Pancreas (tissue), 10 donors: ENCODE measurements at regions not wholly inside any gene's neighbourhood (a gene's known extent, or its start where the extent isn't known, plus 50 kb on each side); places are given as distances from the start of the nearest gene placed in this dataset.

Experiments used
- ATAC-seq, 4 donors: fragments of 200-7000 bp; cut with Tn5 transposase; one replicate each; pipeline versions ENCODE4 v1.8.0 to v1.9.1; 2020; ENCODE audit warnings: mild to moderate bottlenecking in 4 of 4, moderate library complexity in 4 of 4
- DNase-seq, 6 donors: peaks; one replicate each; pipeline ENCODE4 v3.0.0-alpha.2; 2020
- FAIRE-seq: peaks from 2 replicates; lab custom pipeline; 2012; peaks lifted over from hg19 to GRCh38; lab: Jason Lieb, UNC
- H3K27ac ChIP-seq, 4 donors: fragments of 200-600 bp; sonication (generic); 1 replicate in 3 of 4; 2 replicates in 1 of 4; pipeline versions ENCODE4 v1.5.0 to v1.8.0; 2020
- H3K27me3 ChIP-seq, 4 donors: fragments of 200-600 bp; one replicate each; pipeline ENCODE4 v1.8.0; 2021
- H3K36me3 ChIP-seq, 3 donors: fragments of 200-600 bp; sonication (generic) in 1 of 3; one replicate each; pipeline versions ENCODE4 v1.5.0 to v1.8.0; 2020 to 2021
- H3K4me1 ChIP-seq, 3 donors: fragments of 200-600 bp; one replicate each; pipeline ENCODE4 v1.8.0; 2021
- H3K4me3 ChIP-seq, 4 donors: fragments of 200-600 bp; sonication (generic) in 2 of 4; one replicate each; pipeline versions ENCODE4 v1.5.0 to v1.8.0; 2020 to 2021
- H3K9me3 ChIP-seq, 4 donors: fragments of 200-600 bp; one replicate each; pipeline ENCODE4 v1.8.0; 2021
- CTCF ChIP-seq, 4 donors: fragments of 200-600 bp; sonication (generic) in 3 of 4; IDR thresholded peaks; one replicate each; pipeline versions ENCODE4 v1.5.0 to v1.8.0; 2021; ENCODE audit warnings: antibody characterized with exemption in 4 of 4
- WGBS, 2 donors: extraction: QIAGEN DNeasy Blood & Tissue Kit; methylation state at CpG; one replicate each; pipeline ENCODE4 v1.1.7; 2013; 5-methylcytosine and 5-hydroxymethylcytosine counted together
- intact Hi-C, 3 donors: fragments of 100-400 bp; cut with DNase I; formaldehyde crosslinking; loops; one replicate each; pipeline versions ENCODE4 v1.11.1 to v1.14.2; 2022
- donor health status: healthy with polysubstance abuse.
- donor health status: DM: no; HTN: no; CAD: no; lungs with moderate emphysema.
- donor health status: DM: no; HTN: no; CAD: no.
- donor health status: control.
- donor health status: control.
- donor health status: Bipolar disorder and iron deficiency.
- donor health status: DM: yes; HTN: yes; CAD: no.
- donor health status: DM: no; HTN: no; CAD: no.
- donor health status: DM: no; HTN: no; CAD: no.
- donor health status: DM: yes; HTN: yes; CAD: no.

- no peaks in the 10 kb centered on the region for H3K4me1 ChIP-seq
- no peak for DNase-seq
- no peak overlapping the region for H3K27ac ChIP-seq
- H3K4me3 ChIP-seq: no peak overlapping the region
- no peaks in the 10 kb centered on the region for H3K27me3 ChIP-seq
- H3K36me3 ChIP-seq: no peaks in the 10 kb centered on the region
- TF ChIP-seq CTCF (IDR thresholded peaks at IDR 0.05): no peak
- 21 to 29% methylated on average over 1 of the region's 1 CpG for WGBS, 2 donors
- ATAC-seq: peak in 1 of 4 donors; percentile 31
- intact Hi-C loops: no loop called here
- no peak for FAIRE-seq
- no peaks in the 10 kb centered on the region for H3K9me3 ChIP-seq
These were observed 446.4 kb downstream of the KIF4B start for GRCh38 chr5:155459889-155460500.

DNA sequence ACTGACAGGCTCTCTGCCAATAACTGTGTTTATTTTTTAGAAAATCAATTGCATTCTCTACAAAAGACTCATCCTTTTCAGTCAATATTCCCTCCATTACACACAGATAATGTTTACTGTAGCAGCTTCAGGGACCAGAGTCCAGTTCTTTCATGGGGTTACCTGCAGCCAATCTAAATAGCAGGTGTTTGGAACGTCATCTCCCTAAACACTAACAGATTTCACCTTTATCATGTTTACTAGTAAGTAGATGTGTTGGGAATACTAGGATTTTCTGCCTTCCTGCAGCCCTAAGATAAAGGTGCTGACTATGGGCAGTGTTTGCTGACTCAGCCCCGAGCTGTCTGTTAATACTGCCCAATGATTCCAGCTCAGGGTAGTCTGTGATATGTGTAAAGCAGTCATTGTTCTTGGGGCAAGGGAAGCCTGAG, 447.0 kb downstream of the KIF4B start:
- FAIRE-seq (no peak), ATAC-seq (peak in 2 of 4 donors; percentile 54 to 85), DNase-seq (no peak)
- Histone ChIP-seq H3K9me3 (no peaks in the 10 kb centered on the region), H3K4me3 (no peak overlapping the region), H3K27me3 (no peaks in the 10 kb centered on the region), H3K36me3 (no peaks in the 10 kb centered on the region), H3K27ac (no peak overlapping the region), H3K4me1 (no peaks in the 10 kb centered on the region)
- intact Hi-C loops: no loop called here
- no peak for TF ChIP-seq CTCF (IDR thresholded peaks at IDR 0.05)
- WGBS, 2 donors: 11 to 16% methylated on average over 2 of the region's 2 CpGs

GRCh38 chr5:155461304-155461703, 447.7 kb downstream of the KIF4B start:
- DNase-seq: no peak
- Histone ChIP-seq H3K9me3 (no peaks in the 10 kb centered on the region), H3K27ac (no peak overlapping the region), H3K27me3 (no peaks in the 10 kb centered on the region), H3K4me3 (no peak overlapping the region), H3K36me3 (no peaks in the 10 kb centered on the region), H3K4me1 (no peaks in the 10 kb centered on the region)
- ATAC-seq: no peak
- no peak for FAIRE-seq
- WGBS, 2 donors: 47 to 48% methylated on average over 4 of the region's 4 CpGs
- TF ChIP-seq CTCF (IDR thresholded peaks at IDR 0.05): no peak
- intact Hi-C loops: no loop called here

DNA sequence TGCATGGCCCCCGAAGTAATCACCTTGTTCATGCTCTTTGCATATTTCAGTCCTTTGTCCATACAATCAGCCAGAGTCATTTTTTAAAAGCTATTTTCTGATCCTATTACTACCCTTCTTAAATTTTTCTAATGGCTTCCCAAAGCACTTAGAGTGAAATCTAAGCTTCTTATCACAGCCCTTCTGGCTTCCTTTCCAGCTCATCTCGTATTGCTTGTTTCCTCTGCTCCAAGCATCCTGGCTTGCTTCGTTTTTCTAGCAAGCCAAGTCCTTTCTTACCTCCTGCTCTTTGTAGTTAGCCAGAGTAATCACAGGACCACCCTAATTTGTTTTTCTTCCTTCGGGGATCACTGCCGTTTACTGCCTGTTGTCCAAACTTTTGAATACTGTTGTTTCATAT, 453.3 kb downstream of the KIF4B start:
- Histone ChIP-seq H3K4me1 (no peaks in the 10 kb centered on the region), H3K27ac (no peak overlapping the region), H3K36me3 (no peaks in the 10 kb centered on the region), H3K9me3 (no peaks in the 10 kb centered on the region), H3K27me3 (no peaks in the 10 kb centered on the region), H3K4me3 (no peak overlapping the region)
- DNase-seq (no peak), FAIRE-seq (no peak), ATAC-seq (no peak)
- no peak for TF ChIP-seq CTCF (IDR thresholded peaks at IDR 0.05)
- intact Hi-C loops: no loop called here
- WGBS, 2 donors: 24 to 47% methylated on average over 5 of the region's 5 CpGs

- Histone ChIP-seq H3K4me1 (no peaks in the 10 kb centered on the region), H3K4me3 (no peak overlapping the region), H3K36me3 (no peaks in the 10 kb centered on the region), H3K9me3 (no peaks in the 10 kb centered on the region), H3K27ac (no peak overlapping the region), H3K27me3 (no peaks in the 10 kb centered on the region)
- no peak for TF ChIP-seq CTCF (IDR thresholded peaks at IDR 0.05)
- DNase-seq (no peak), FAIRE-seq (no peak), ATAC-seq (peak in 2 of 4 donors; percentile 58 to 69)
- intact Hi-C loops: no loop called here
- WGBS, 2 donors: 12 to 17% methylated on average over 3 of the region's 3 CpGs
These were observed 457.5 kb downstream of the KIF4B start for GRCh38 chr5:155471027-155471426.
